SIG-M5 treated with dmso at 0.1 percent for 504 hours (cell line): ENCODE measurements at regions not wholly inside any gene's neighbourhood (a gene's known extent, or its start where the extent isn't known, plus 50 kb on each side); places are given as distances from the start of the nearest gene placed in this dataset.
"Not testable (repeated sequence)": the region's sequence is repeated elsewhere in the genome, so short reads cannot be mapped to it uniquely, and the experiment has no call there.

Experiments
- DNase-seq: peaks from one replicate; lab custom pipeline; 2025; ENCODE audit not compliant: unreplicated experiment; lab: John Stamatoyannopoulos, UW

GRCh38 chr16:35195173-35195863 is 1735.9 kb downstream of the TP53TG3F start:
- no peak for DNase-seq

GRCh38 chr16:35195864-35196216 is 1736.4 kb downstream of the TP53TG3F start:
- no peak for DNase-seq

- no peak for DNase-seq
Measured at GRCh38 chr16:35196313-35196712, 1736.9 kb downstream of the TP53TG3F start.

GRCh38 chr16:35197656-35198055 is 1738.2 kb downstream of the TP53TG3F start:
- DNase-seq = no peak

- no peak for DNase-seq
Measured at GRCh38 chr16:35198223-35199199, 1739.1 kb downstream of the TP53TG3F start.

DNA sequence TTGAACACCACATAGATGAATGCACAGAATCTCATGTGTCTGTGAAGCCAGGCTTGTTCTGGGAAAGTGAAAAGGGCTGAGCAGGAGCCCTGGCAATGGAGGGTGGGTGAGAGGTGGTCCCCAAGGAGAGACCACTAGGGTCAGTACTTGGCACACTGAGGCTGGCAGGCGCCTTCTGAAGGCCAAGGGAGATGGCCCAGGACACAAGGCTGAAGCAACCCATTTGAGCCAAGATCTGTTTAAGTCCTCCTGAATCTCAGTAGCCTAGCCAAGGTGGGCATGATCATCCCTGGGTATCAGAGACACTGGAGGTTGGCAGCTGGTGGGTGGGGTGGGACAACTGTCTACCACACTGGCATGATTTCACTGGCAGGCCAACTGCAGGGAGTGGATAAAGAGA is 1741.2 kb downstream of the TP53TG3F start:
- DNase-seq = no peak

GRCh38 chr16:35201151-35201550 is 1741.7 kb downstream of the TP53TG3F start:
- DNase-seq = no peak

- no peak for DNase-seq
Measured at GRCh38 chr16:35203636-35204035, 1744.2 kb downstream of the TP53TG3F start.

DNA sequence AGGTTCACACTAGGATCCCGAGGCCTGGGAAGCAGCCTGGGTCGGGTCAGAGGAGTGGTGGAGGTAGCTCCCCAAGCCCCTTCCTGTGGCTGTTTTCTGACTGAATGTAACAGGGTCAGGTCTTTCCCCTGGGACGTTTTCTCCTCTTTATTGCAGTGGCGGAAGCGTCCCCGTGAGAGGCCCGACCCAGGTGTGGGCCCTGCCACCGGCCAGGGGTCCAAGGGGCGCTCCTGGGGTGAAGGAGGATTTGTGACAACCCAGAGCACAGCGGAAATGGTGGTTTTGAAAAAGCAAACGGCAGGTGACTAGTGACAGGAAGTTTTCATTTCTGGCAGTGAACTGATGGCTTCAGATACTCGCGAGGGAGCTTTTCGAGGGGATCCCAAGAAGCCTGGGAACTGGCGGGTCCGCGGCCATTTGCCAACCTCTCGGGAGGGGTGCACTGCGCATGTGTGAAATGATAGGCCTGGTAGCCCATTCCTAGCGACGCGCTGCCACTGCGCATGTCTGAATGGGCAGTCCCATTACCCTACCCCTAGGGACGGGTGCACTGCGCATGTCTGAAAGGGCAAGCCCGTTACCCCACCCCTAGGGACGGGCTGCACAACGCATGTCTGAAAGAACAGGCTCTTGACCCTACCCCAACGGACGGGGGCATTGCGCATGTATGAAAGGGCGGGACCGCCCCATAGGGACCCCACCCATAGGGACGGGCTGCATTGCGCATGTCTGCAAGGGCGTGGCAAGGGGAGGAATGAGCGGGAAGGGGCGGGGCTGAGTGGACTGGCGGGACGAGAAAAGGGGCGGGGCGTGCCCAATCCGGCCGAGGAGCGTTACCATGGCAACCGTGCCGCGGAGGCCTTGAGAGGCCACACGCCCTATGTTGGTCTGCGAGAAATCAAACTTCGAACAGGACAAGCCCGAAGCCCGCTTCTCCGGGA is 1747.9 kb downstream of the TP53TG3F start:
- DNase-seq = no peak

GRCh38 chr16:35208001-35208935 is 1748.9 kb downstream of the TP53TG3F start:
- DNase-seq = no peak

- no peak for DNase-seq
Measured at GRCh38 chr16:35210681-35211433, 1751.4 kb downstream of the TP53TG3F start.

DNA sequence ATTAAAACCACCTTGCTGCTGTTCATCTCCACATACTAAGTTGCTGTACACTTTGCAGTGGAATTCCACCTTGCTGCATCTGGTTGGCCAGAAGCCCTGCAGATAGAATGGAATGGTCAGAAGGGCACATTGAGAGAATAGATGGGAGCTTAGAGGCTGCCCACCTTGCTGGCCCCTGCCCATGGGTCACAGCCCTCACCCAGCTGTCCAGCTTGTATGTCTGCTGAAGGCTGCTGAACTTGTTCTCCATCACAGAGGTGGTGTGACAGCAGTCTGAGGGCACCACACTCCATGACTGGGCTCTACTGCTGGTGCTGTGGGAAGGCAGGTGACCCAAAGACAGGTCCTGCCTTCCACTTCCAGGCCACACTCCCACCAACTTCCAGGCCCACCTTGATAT is 1755.4 kb downstream of the TP53TG3F start:
- DNase-seq = no peak

GRCh38 chr16:35215287-35215686 is 1755.9 kb downstream of the TP53TG3F start:
- DNase-seq = no peak

DNA sequence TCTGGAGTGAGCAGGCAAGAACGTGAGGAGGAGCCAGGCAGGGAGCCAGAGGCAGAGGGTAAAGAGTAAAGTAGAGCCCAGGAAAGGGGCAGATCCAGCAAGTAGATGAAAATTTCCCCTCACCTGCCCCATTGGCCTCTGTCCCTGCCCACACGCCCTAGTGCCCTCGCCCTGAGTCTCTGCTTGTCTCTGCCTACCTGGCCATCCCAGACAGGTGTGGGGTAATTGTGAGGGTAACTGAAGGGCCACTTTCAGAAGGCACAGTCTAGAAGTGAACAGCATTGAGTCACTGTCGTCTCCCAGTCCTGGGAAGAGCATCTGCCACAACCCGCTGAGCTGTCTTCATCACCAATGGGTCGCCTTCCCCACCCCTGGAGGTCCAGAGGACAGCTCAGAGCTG is 1756.8 kb downstream of the TP53TG3F start:
- DNase-seq = not testable (repeated sequence)

DNA sequence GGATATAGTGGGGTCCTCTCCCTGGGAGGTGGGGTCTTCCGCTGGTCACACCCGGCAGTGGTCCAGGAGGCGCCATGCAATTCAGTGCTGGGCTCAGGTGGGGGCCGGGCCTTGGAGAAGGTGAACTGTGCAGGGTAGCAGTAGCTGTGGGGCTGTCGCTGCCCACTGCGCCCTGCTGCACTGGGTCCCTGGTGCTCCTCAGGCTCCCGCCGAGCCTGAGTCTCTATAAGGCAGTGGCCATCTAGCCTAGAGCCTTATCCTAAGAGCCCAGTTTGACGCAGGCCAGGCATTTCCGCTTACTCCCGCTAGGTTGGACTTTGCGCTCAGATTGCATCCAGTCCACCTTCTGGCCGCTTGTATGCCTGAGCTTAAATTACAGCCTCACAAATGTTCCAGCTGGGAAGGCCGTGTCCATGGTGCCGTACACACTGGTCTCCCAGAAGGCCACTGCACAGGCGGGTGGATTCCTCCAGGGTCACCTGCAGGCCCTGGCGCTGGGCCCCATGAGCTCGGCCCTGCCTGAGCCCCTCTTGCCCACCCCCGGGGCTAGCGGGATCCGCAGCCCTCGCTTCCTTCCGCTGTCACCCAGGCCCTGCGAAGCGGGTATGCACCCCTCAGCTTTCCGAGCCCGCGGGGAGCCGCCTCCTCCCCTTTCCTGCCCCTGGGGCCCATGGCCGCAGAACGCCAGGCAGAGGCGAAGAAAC is 1762.2 kb downstream of the TP53TG3F start:
- no peak for DNase-seq

- DNase-seq = no peak
Measured at GRCh38 chr16:35234679-35235078, 1775.3 kb downstream of the TP53TG3F start.

DNA sequence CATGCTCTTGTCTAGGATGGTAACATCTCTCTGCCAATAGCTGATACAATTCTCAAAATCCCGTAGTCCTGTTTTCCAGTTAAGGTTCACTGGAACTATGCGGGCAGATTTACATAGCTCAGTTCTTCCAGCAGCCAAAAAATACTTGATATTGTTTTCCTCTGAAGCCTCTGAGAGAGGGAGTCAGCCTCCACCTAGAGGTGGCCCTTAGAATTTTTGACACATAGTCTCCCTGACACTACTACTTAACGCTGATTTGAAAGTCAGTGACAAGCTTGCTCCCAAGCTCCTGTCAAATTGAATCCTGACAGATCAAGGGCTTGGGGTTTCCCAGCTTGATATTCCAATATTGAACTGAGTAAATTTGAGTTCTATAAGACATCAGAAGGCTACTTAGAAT is 1780.1 kb downstream of the TP53TG3F start:
- DNase-seq = no peak

DNA sequence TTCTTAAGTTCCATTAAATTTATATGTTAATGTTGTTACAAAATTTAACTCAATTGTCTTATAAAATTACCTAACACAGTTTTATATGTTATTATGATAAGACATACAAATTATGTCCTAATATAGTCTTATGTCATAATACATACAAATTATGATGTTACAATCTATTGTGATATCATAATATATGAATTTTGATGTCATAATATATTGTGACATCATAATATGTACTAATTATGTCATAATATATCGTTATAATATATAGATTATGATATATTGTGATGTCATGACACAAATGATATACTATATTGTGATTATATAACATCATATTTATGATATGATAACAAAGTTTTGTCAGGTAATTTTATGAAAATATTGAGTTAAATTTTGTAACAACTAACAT is 1789.6 kb downstream of the TP53TG3F start:
- no peak for DNase-seq
